CD4-positive, alpha-beta T cell treated with Interleukin-6 at 100 ng/mL for 8 hours (primary cell): ENCODE measurements at regions not wholly inside any gene's neighbourhood (a gene's known extent, or its start where the extent isn't known, plus 50 kb on each side); places are given as distances from the start of the nearest gene placed in this dataset.

Experiments used
- DNase-seq: peaks from one replicate; pipeline ENCODE4 v3.0.0-alpha.2; 2020; ENCODE audit warnings: mixed read lengths, low spot score

- DNase-seq, result no peak
These were observed 1462.4 kb downstream of the UQCRFS1 start for GRCh38 chr19:27750391-27751043.

- DNase-seq, result no peak
These were observed 1464.3 kb downstream of the UQCRFS1 start for GRCh38 chr19:27748551-27749152.

GRCh38 chr19:27746691-27747380 is 1466.1 kb downstream of the UQCRFS1 start:
- no peak for DNase-seq

GRCh38 chr19:27745978-27746542 is 1466.9 kb downstream of the UQCRFS1 start:
- no peak for DNase-seq

DNA sequence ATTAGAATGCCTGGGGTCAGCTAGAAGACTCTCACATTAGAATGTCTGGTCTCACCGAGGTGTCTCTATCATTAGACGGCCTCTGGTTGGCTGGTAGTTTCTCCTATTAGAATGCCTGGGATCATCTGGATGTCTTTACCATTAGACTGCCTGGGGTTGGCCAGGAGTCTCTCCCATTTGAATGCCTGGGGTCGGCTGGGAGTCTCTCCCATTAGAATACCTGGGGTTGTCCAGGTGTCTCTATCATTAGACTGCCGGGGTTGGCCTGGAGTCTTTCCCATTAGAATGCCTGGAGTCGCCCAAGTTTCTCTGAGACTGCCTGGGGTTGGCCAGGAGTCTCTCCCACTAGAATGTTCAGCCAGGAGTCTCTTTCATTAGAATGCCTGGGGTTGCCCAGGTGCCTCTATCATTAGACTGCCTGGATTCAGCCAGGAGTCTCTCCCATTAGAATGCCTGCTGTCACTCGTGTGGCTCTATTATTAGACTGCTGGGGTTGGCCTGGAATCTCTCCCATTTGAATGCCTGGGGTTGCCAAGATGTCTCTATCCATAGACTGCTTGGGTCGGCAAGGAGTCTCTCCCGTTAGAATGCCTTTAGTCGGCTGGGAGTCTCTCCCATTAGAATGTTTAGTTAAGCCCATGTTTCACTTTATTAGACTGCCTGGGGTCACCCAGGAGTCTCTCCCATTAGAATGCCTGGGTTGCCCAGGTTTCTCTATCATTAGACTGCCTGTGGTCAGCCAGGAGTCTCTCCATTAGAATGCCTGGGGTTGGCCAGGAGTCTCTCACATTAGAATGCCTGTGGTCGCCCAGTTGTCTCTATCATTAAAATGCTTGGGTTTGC is 1467.8 kb downstream of the UQCRFS1 start:
- no peak for DNase-seq

DNA sequence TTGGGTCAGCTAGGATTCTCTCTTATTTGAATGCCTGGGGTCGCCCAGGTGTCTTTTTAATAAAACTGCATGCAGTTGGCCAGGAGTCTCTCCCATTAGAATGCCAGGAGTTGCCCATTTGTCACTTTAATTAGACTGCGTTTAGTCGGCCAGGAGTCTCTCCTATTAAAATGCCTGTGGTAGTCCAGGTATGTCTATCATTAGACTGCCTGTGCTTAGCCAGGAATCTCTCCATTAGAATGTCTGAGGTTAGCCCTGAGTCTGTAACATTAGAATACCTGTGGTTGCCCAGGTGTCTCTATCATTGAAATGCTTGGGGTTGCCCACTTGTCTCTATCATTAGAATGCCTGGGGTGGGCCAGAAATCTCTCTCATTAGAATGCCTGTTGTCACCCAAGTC is 1470.9 kb downstream of the UQCRFS1 start:
- DNase-seq, result no peak

DNA sequence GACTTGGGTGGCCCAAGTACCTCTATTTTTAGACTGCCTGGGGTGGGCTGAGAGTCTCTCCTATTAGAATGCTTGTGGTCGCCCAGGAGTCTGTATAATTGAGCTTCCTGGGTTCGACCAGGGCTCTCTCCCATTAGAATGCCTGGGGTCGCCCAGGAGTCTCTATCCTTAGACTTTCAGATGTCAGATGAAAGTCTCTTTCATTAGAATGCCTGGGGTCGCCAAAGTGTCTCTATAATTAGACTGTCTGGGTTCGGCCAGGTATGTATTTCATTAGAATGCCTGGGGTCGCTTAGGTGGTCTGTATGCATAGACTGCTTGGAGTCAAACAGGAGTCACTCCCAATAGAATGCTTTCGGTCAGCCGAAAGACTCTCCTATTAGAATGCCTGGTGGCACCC is 1471.7 kb downstream of the UQCRFS1 start:
- DNase-seq, result no peak

DNA sequence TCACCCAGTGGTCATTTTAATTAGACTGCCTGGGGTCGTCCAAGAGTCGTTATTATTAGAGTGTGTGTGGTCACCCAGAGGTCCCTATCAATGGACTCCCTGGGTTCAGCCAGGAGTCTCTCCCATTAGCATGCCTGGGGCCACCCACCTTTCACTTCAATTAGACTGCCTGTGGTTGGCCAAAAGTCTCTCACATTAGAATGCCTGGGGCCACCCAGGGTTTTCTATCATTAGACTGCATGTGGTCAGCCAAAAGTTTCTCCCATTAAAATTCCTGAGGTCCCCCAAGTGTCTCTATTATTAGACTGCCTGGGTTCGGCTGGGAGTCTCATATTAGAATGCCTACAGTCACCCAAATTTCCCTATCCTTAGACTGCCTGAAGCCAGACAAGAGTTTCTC is 1472.6 kb downstream of the UQCRFS1 start:
- no peak for DNase-seq

- no peak for DNase-seq
These were observed 1474.3 kb downstream of the UQCRFS1 start for GRCh38 chr19:27738569-27739193.

- no peak for DNase-seq
These were observed 1476.7 kb downstream of the UQCRFS1 start for GRCh38 chr19:27736225-27736624.

GRCh38 chr19:27735314-27735713 is 1477.6 kb downstream of the UQCRFS1 start:
- no peak for DNase-seq

DNA sequence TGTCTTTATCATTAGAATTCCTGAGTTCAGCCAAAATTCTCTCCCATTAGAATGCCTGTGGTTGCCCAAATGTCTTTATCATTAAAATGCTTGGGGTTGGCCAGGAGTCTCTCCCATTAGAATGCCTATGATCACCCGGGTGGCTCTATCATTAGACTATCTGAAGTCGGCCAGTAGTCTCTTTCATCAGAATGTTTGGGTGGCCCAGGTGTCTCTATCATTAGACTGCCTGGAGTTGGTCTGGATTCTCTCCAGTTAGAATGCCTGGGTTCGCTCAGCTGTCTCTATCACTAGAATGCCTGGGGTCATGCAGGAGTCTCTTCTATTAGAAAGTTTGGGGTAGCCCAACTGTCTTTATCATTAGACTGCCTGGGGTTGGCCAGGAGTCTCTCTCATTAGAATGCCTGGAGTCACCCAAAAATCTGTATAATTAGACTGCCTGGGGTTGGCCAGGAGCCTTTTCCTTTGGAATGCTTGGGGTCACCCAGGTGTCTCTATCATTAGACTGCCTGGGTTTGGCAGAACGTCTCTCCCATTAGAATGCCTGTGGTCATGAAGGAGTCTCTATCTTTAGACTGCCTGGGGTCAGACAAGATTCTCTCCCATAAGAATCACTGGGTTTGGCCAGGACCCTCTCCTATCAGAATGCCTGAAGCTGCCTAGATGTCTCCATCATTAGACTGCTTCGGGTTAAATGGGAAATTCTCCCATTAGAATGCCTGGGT is 1478.3 kb downstream of the UQCRFS1 start:
- DNase-seq, result no peak

DNA sequence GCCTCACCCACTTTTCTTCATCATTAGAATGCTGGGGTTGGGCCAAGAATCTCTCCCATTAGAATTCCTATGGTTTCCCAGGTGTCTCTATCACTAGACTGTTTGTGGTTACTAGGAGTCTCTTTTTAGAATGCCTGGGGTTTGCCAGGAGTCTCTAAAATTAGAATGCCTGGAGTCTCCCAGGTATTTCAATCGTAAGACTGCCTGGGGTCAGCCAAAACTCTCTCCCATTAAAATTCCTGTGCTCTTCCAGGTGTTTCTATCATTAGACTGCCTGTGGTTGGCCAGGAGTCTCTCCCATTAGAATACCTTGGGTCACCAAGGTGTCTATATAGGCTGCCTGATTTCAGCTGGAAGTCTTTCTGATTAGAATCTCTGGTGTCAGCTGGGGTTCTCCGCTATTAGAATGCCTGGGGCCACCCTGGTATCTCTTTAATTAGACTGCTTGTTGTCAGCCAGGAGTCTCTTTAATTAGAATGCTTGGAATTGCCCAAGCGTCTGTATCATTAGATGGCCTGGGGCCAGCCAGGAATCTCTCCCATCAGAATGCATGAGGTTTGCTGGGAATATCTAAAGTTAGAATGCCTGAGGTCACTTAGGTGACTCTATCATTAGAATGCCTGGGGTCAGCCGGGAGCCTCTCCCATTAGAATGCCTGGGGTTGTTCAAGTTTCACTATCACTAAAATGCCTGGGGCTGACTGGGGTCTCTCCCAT is 1479.2 kb downstream of the UQCRFS1 start:
- DNase-seq, result no peak

DNA sequence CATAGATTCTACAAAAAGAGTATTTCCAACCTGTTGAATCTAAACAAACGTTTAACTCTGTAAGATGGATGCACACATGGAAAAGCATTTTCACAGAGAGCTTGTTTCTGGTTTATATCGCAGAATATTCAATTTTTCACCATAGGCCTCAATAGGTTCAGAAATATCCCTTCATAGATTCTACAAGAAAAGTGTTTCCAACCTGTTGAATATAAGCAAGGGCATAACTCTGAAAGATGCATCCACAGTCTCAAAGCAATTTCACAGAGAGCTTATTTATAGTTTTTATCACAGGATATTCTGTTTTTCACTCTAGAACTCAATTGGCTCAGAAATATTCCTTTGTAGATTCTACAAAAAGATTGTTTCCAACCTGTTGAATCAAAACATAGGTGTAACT is 1483.6 kb downstream of the UQCRFS1 start:
- no peak for DNase-seq

- DNase-seq, result no peak
These were observed 1490.3 kb downstream of the UQCRFS1 start for GRCh38 chr19:27722625-27723024.

DNA sequence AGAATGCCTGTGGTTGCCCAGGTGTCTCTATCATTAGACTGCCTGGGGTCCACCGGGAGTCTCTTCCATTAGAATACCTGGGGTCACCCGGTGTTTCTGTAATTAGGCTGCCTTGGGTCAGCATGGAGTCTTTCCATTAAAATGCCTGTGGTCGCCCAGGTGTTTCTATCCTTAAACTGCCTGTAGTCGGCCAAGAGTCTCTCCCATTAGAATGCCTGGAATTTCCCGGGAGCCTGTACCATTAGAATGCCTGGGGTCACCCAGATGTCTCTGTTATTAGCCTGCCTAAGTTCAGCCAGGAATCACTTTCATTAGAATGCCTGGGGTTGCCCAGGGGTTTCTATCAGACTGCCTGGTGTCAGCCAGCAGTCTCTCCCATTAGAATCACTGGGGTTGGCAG is 1492.8 kb downstream of the UQCRFS1 start:
- DNase-seq, result no peak

GRCh38 chr19:27719034-27719433 is 1493.9 kb downstream of the UQCRFS1 start:
- no peak for DNase-seq

DNA sequence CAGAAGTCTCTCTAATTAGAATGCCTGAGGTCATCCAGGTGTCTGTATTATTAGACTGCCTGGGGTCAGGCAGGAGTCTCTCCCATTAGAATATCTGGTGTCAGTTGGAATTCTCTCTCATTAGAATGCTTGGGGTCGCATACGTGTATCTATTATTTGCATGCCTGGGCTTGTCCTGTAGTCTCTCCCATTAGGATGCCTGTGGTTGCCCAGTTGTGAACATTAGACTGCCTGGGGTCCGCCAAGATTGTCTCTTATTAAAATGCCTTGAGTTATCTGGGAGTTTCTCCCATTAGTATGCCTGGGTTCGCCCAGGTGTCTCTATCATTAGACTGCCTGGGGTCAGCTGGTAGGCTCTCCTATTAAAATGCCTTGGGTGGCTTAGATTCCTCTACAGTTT is 1494.7 kb downstream of the UQCRFS1 start:
- DNase-seq, result no peak

- DNase-seq, result no peak
These were observed 1495.1 kb downstream of the UQCRFS1 start for GRCh38 chr19:27717825-27718224.

- DNase-seq, result no peak
These were observed 1496.0 kb downstream of the UQCRFS1 start for GRCh38 chr19:27716922-27717321.
